Daoy (cell line): ENCODE measurements at regions not wholly inside any gene's neighbourhood (a gene's known extent, or its start where the extent isn't known, plus 50 kb on each side); places are given as distances from the start of the nearest gene placed in this dataset.
A peak's percentile ranks its signal among the peaks of the same experiment; 100 is the strongest.
"Not testable (repeated sequence)": the region's sequence is repeated elsewhere in the genome, so short reads cannot be mapped to it uniquely, and the experiment has no call there.

Source experiments
- DNase-seq: peaks from one replicate; pipeline ENCODE4 v3.0.0-alpha.2; 2015; ENCODE audit warnings: low read depth

- no peak for DNase-seq
Measured at GRCh38 chr2:145415151-145415550, 895.2 kb upstream of the ZEB2 start.

- DNase-seq = no peak
Measured at GRCh38 chr2:145413261-145414030, 893.5 kb upstream of the ZEB2 start.

- DNase-seq = no peak
Measured at GRCh38 chr2:145412155-145412554, 892.2 kb upstream of the ZEB2 start.

GRCh38 chr2:145411493-145411892 lies 891.6 kb upstream of the ZEB2 start:
- no peak for DNase-seq

GRCh38 chr2:145410086-145410485 lies 890.2 kb upstream of the ZEB2 start:
- DNase-seq = no peak

- DNase-seq = no peak
Measured at GRCh38 chr2:145408980-145409379, 889.1 kb upstream of the ZEB2 start.

- DNase-seq = no peak
Measured at GRCh38 chr2:145404690-145405089, 884.8 kb upstream of the ZEB2 start.

- DNase-seq = peak; percentile 2
Measured at GRCh38 chr2:145402706-145403277, 882.9 kb upstream of the ZEB2 start.

- no peak for DNase-seq
Measured at GRCh38 chr2:145399131-145399530, 879.2 kb upstream of the ZEB2 start.

GRCh38 chr2:145394181-145394580 lies 874.3 kb upstream of the ZEB2 start:
- DNase-seq = no peak

GRCh38 chr2:145386973-145387372 lies 867.1 kb upstream of the ZEB2 start:
- DNase-seq = no peak

GRCh38 chr2:145383961-145384360 lies 864.0 kb upstream of the ZEB2 start:
- no peak for DNase-seq

- DNase-seq = peak; percentile 70
Measured at GRCh38 chr2:145380436-145381017, 860.6 kb upstream of the ZEB2 start.

GRCh38 chr2:145379934-145380333 lies 860.0 kb upstream of the ZEB2 start:
- no peak for DNase-seq

- no peak for DNase-seq
Measured at GRCh38 chr2:145374165-145374564, 854.2 kb upstream of the ZEB2 start.

- not testable (repeated sequence) for DNase-seq
Measured at GRCh38 chr2:145367334-145367733, 847.4 kb upstream of the ZEB2 start.

GRCh38 chr2:145366341-145366740 lies 846.4 kb upstream of the ZEB2 start:
- DNase-seq = no peak

- DNase-seq = no peak
Measured at GRCh38 chr2:145360129-145360790, 840.3 kb upstream of the ZEB2 start.

- no peak for DNase-seq
Measured at GRCh38 chr2:145359561-145359960, 839.6 kb upstream of the ZEB2 start.

GRCh38 chr2:145356056-145356455 lies 836.1 kb upstream of the ZEB2 start:
- no peak for DNase-seq

GRCh38 chr2:145352484-145352883 lies 832.6 kb upstream of the ZEB2 start:
- no peak for DNase-seq

GRCh38 chr2:145351864-145352425 lies 832.0 kb upstream of the ZEB2 start:
- DNase-seq = no peak
